H1 (cell line): ENCODE measurements at regions not wholly inside any gene's neighbourhood (a gene's known extent, or its start where the extent isn't known, plus 50 kb on each side); places are given as distances from the start of the nearest gene placed in this dataset.

Experiments used
- CTCF ChIA-PET: fragments of 300-600 bp; sonication (Branson Sonifier 250); formaldehyde crosslinking; loops from one replicate; lab custom pipeline; 2021; ENCODE audit not compliant: partially characterized antibody; lab: Charles Lee
- POLR2A ChIA-PET: fragments of 300-600 bp; sonication (Branson Sonifier 250); formaldehyde crosslinking; loops from one replicate; lab custom pipeline; 2021; ENCODE audit warnings: inconsistent platforms; ENCODE audit not compliant: partially characterized antibody; lab: Charles Lee
- DNase-seq, 2 experiments: peaks; one replicate each; pipeline versions ENCODE4 v3.0.0 to v3.0.0-alpha.2; 2010 to 2022; ENCODE audit warnings: low spot score in 2 of 2, low read depth in 1 of 2, mixed read lengths in 1 of 2
- FAIRE-seq: peaks from 2 replicates; lab custom pipeline; 2011; peaks lifted over from hg19 to GRCh38; lab: Jason Lieb, UNC
- H2AFZ ChIP-seq: 2 replicates; pipeline ENCODE4 v1.8.1; 2012; ENCODE audit warnings: low read length, inconsistent platforms
- H2AK5ac ChIP-seq: 2 replicates; pipeline ENCODE4 v1.6.1; 2013; ENCODE audit warnings: low read depth, low read length
- H2BK120ac ChIP-seq: replicated peaks from 2 replicates; pipeline ENCODE3; 2013; ENCODE audit warnings: low read depth, low read length, inconsistent platforms
- H2BK12ac ChIP-seq: 2 replicates; pipeline ENCODE4 v1.6.1; 2013; ENCODE audit warnings: low read depth, low read length
- H2BK15ac ChIP-seq: 2 replicates; pipeline ENCODE4 v1.6.1; 2013; ENCODE audit warnings: low read length
- H2BK20ac ChIP-seq: 2 replicates; pipeline ENCODE4 v1.6.1; 2013; ENCODE audit warnings: low read length
- H2BK5ac ChIP-seq: 2 replicates; pipeline ENCODE4 v1.6.1; 2013; ENCODE audit warnings: low read depth, low read length
- H3K14ac ChIP-seq: 2 replicates; pipeline ENCODE4 v1.6.1; 2013; ENCODE audit warnings: inconsistent platforms; ENCODE audit not compliant: insufficient read length
- H3K18ac ChIP-seq: 2 replicates; pipeline ENCODE4 v1.6.1; 2013; ENCODE audit warnings: low read length; ENCODE audit errors: extremely low read depth
- H3K23ac ChIP-seq: 2 replicates; pipeline ENCODE4 v1.6.1; 2013; ENCODE audit warnings: inconsistent platforms; ENCODE audit not compliant: insufficient read length
- H3K23me2 ChIP-seq: 2 replicates; pipeline ENCODE4 v1.6.1; 2013; ENCODE audit warnings: low read depth, low read length
- H3K27ac ChIP-seq: 2 replicates; pipeline ENCODE4 v1.6.1; 2011; ENCODE audit warnings: low read depth, low read length, inconsistent platforms
- H3K27me3 ChIP-seq, 4 experiments: replicated peaks in 1 of 4; 1 replicate in 1 of 4; 2 replicates in 3 of 4; pipeline versions ENCODE4 v1.6.1 to v1.8.1; 2011 to 2013; ENCODE audit warnings: low read length in 3 of 4, mild to moderate bottlenecking in 3 of 4, inconsistent platforms in 2 of 4, mixed read lengths in 2 of 4, moderate library complexity in 1 of 4; ENCODE audit not compliant: control insufficient read depth in 3 of 4, insufficient read depth in 3 of 4; ENCODE audit errors: extremely low read depth in 1 of 4
- H3K36me3 ChIP-seq, 4 experiments: 2 replicates each; pipeline versions ENCODE4 v1.6.1 to v1.8.1; 2011 to 2013; ENCODE audit warnings: mild to moderate bottlenecking in 4 of 4, low read length in 3 of 4, moderate library complexity in 2 of 4, control low read depth in 1 of 4, inconsistent platforms in 1 of 4; ENCODE audit not compliant: insufficient read depth in 4 of 4, control insufficient read depth in 2 of 4
- H3K4ac ChIP-seq: replicated peaks from 2 replicates; pipeline ENCODE3; 2013; ENCODE audit warnings: low read length, low read depth, mixed read lengths, inconsistent platforms; ENCODE audit not compliant: insufficient read length
- H3K4me1 ChIP-seq, 4 experiments: replicated peaks in 1 of 4; 1 replicate in 1 of 4; 2 replicates in 3 of 4; pipeline versions ENCODE4 v1.6.1 to v1.8.1; 2011 to 2013; ENCODE audit warnings: low read length in 3 of 4, inconsistent platforms in 2 of 4, mixed read lengths in 1 of 4; ENCODE audit not compliant: insufficient read depth in 4 of 4, control insufficient read depth in 3 of 4
- H3K4me2 ChIP-seq, 2 experiments: 2 replicates each; pipeline versions ENCODE4 v1.6.1 to v1.8.1; 2011 to 2013; ENCODE audit warnings: low read depth in 2 of 2, low read length in 2 of 2, control low read depth in 1 of 2, inconsistent platforms in 1 of 2, mild to moderate bottlenecking in 1 of 2; ENCODE audit not compliant: insufficient read depth in 1 of 2
- H3K4me3 ChIP-seq, 4 experiments: fragments of 200-600, 300-600 bp in 1 of 4; sonication (generic), shearing (Covaris generic), sonication (Bioruptor Twin) in 1 of 4; 2 replicates each; pipeline versions ENCODE4 v1.5.1 to v1.8.1; 2011 to 2016; ENCODE audit warnings: low read length in 4 of 4, low read depth in 3 of 4, control low read depth in 2 of 4, inconsistent platforms in 2 of 4, mild to moderate bottlenecking in 2 of 4, mixed read lengths in 1 of 4, moderate library complexity in 1 of 4; ENCODE audit not compliant: insufficient read depth in 2 of 4; ENCODE audit errors: extremely low read depth in 1 of 4
- H3K56ac ChIP-seq: replicated peaks from 2 replicates; pipeline ENCODE3; 2013; ENCODE audit warnings: low read depth, mild to moderate bottlenecking, mixed read lengths, low read length, inconsistent platforms; ENCODE audit not compliant: insufficient read length
- H3K79me1 ChIP-seq: 2 replicates; pipeline ENCODE4 v1.6.1; 2013; ENCODE audit warnings: low read depth, low read length, control low read depth
- H3K79me2 ChIP-seq, 2 experiments: 2 replicates each; pipeline versions ENCODE4 v1.6.1 to v1.8.1; 2012 to 2013; ENCODE audit warnings: low read length in 2 of 2, mild to moderate bottlenecking in 2 of 2, inconsistent platforms in 1 of 2; ENCODE audit not compliant: insufficient read depth in 2 of 2, control insufficient read depth in 1 of 2
- H3K9ac ChIP-seq, 4 experiments: replicated peaks in 1 of 4; 1 replicate in 1 of 4; 2 replicates in 3 of 4; pipeline versions ENCODE4 v1.6.1 to v1.8.1; 2011 to 2013; ENCODE audit warnings: low read depth in 3 of 4, low read length in 3 of 4, control low read depth in 2 of 4, mild to moderate bottlenecking in 2 of 4, moderate library complexity in 2 of 4, inconsistent platforms in 1 of 4; ENCODE audit errors: extremely low read depth in 1 of 4
- H3K9me3 ChIP-seq, 2 experiments: 2 replicates each; pipeline versions ENCODE4 v1.6.1 to v1.8.1; 2012 to 2013; ENCODE audit warnings: mild to moderate bottlenecking in 2 of 2, moderate library complexity in 2 of 2, control low read depth in 1 of 2, inconsistent platforms in 1 of 2, low read depth in 1 of 2, low read length in 1 of 2, mixed read lengths in 1 of 2; ENCODE audit not compliant: insufficient read depth in 2 of 2
- H4K20me1 ChIP-seq, 2 experiments: replicated peaks in 1 of 2; 2 replicates each; pipeline versions ENCODE3 to v1.8.1; 2011 to 2013; ENCODE audit warnings: inconsistent platforms in 2 of 2, low read length in 2 of 2, mild to moderate bottlenecking in 1 of 2; ENCODE audit not compliant: insufficient read depth in 2 of 2, control insufficient read depth in 1 of 2
- H4K5ac ChIP-seq: 2 replicates; pipeline ENCODE4 v1.6.1; 2013; ENCODE audit warnings: low read length, low read depth, mixed read lengths, inconsistent platforms; ENCODE audit not compliant: insufficient read length
- H4K8ac ChIP-seq: 2 replicates; pipeline ENCODE4 v1.8.0; 2013; ENCODE audit warnings: mild to moderate bottlenecking, moderate library complexity, low read length, inconsistent platforms; ENCODE audit not compliant: insufficient read depth; ENCODE audit errors: extremely low read depth
- H4K91ac ChIP-seq: replicated peaks from 2 replicates; pipeline ENCODE3; 2013; ENCODE audit warnings: low read length, mixed read lengths, inconsistent platforms; ENCODE audit not compliant: insufficient read length
- ASH2L ChIP-seq: fragments of 200-600, 300-600 bp; sonication (generic); IDR thresholded peaks from one replicate; pipeline ENCODE4 v1.7.1; 2017; ENCODE audit warnings: low read length
- BRCA1 ChIP-seq: IDR thresholded peaks from 2 replicates; pipeline ENCODE4 v1.6.1; 2012; ENCODE audit warnings: low read depth, low read length, improper control_type of control experiment
- CBX5 ChIP-seq: fragments of 300-800, 300-1000 bp; sonication (generic); IDR thresholded peaks from 2 replicates; pipeline ENCODE4 v1.7.1; 2016; ENCODE audit warnings: antibody characterized with exemption, low read length, low read depth
- CTBP2 ChIP-seq: IDR thresholded peaks from 2 replicates; pipeline ENCODE4 v1.7.0; 2011; ENCODE audit warnings: borderline replicate concordance, mild to moderate bottlenecking, moderate library complexity, mixed read lengths, low read length; ENCODE audit not compliant: insufficient read depth, insufficient read length
- EGR1 ChIP-seq: IDR thresholded peaks from 2 replicates; pipeline ENCODE4 v1.6.1; 2011; ENCODE audit warnings: low read depth, low read length, borderline replicate concordance
- EP300 ChIP-seq, 2 experiments: IDR thresholded peaks; 1 replicate in 1 of 2; 2 replicates in 1 of 2; pipeline ENCODE4 v1.6.1; 2011 to 2012; ENCODE audit warnings: low read depth in 2 of 2, low read length in 2 of 2, mild to moderate bottlenecking in 2 of 2, borderline replicate concordance in 1 of 2, inconsistent platforms in 1 of 2, moderate library complexity in 1 of 2
- FOSL1 ChIP-seq: IDR thresholded peaks from 2 replicates; pipeline ENCODE4 v1.6.1; 2011; ENCODE audit warnings: mild to moderate bottlenecking, low read depth, low read length, moderate library complexity; ENCODE audit not compliant: insufficient read depth
- KDM5A ChIP-seq: fragments of 200-600 bp; IDR thresholded peaks from 2 replicates; pipeline ENCODE4 v1.7.1; 2012; ENCODE audit warnings: mild to moderate bottlenecking, low read length, inconsistent platforms, mixed read lengths
- SP4 ChIP-seq: IDR thresholded peaks from 2 replicates; pipeline ENCODE4 v1.6.1; 2012; ENCODE audit warnings: low read length, inconsistent platforms
- SRF ChIP-seq: IDR thresholded peaks from 2 replicates; pipeline ENCODE4 v1.6.1; 2011; ENCODE audit warnings: mild to moderate bottlenecking, low read depth, low read length, moderate library complexity
- SUZ12 ChIP-seq: fragments of 200-600 bp; sonication (generic); IDR thresholded peaks from 2 replicates; pipeline ENCODE4 v1.6.1; 2012; ENCODE audit warnings: mild to moderate bottlenecking, inconsistent platforms, low read length, moderate library complexity, mixed read lengths
- TAF7 ChIP-seq: optimal IDR thresholded peaks from 2 replicates; pipeline ENCODE3; 2011; ENCODE audit warnings: low read depth, mild to moderate bottlenecking, inconsistent platforms, low read length, moderate library complexity, borderline replicate concordance
- TEAD4 ChIP-seq: IDR thresholded peaks from 2 replicates; pipeline ENCODE4 v1.6.1; 2012; ENCODE audit warnings: low read depth, low read length, inconsistent platforms, mixed read lengths
- WGBS, 2 experiments: shearing (Covaris generic) in 1 of 2; methylation state at CpG; one replicate each; pipeline versions ENCODE4 v1.1.6 to v1.1.7; 2013 to 2015; ENCODE audit warnings: low lambda C conversion rate in 2 of 2, mixed read lengths in 2 of 2, inconsistent platforms in 1 of 2, low coverage in 1 of 2, missing lambda C conversion rate in 1 of 2; ENCODE audit not compliant: insufficient replicate concordance in 2 of 2, insufficient coverage in 1 of 2, insufficient read length in 1 of 2; ENCODE audit errors: extremely low coverage in 1 of 2, missing lambda C conversion rate in 1 of 2; 5-methylcytosine and 5-hydroxymethylcytosine counted together
- TF ChIP-seq, protein P1 (sequence below): IDR thresholded peaks from 2 replicates; pipeline ENCODE4 v1.6.1; 2011; ENCODE audit warnings: low read length, improper control_type of control experiment

DNA sequence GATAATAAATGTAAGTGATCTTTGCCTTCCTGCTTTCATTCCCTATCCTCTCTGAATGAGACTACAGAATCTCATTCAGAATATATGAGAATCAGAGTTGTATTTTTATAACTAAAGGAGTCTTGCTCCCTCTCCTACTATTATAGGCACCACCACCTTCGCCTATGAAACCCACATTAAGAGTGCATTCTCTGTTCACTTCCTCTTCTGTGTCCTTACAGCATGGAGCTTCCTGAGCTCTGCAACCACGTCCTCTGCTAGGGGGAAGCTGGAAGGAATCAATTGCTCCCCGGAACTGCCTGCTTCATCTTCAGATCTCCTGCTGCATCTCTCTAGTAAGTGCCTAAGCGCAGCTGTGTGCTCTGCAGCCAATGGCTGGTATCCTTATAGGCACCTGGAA is 820.7 kb downstream of the GRID1 start:
- Histone ChIP-seq H3K4me3 (no peak overlapping the region), H3K4me1 (peaks cover 0 to 10% (median 2%) of the 10 kb centered on the region in 4 experiments; a peak in 2 of 7 replicates), H3K23ac (no peak overlapping the region), H3K23me2 (no peaks in the 10 kb centered on the region), H2AFZ (no peak overlapping the region), H2BK20ac (no peak overlapping the region), H2BK12ac (no peak overlapping the region), H3K14ac (no peak overlapping the region), H2BK15ac (no peak overlapping the region), H2AK5ac (no peak overlapping the region), H3K18ac (no peak overlapping the region; the same call in 1 of the 2 replicates), H4K91ac (no peak overlapping the region), H3K4ac (no peak overlapping the region), H4K20me1 (no peaks in the 10 kb centered on the region), H4K5ac (no peak overlapping the region), H2BK120ac (no peak overlapping the region), H3K4me2 (no peak overlapping the region), H2BK5ac (no peak overlapping the region), H3K27ac (no peak overlapping the region), H3K56ac (no peak overlapping the region), H4K8ac (no peak overlapping the region), H3K27me3 (no peaks in the 10 kb centered on the region), H3K9me3 (no peaks in the 10 kb centered on the region), H3K36me3 (no peaks in the 10 kb centered on the region), H3K79me1 (no peaks in the 10 kb centered on the region), H3K79me2 (no peaks in the 10 kb centered on the region), H3K9ac (no peak overlapping the region)
- POLR2A ChIA-PET = no interaction called here
- WGBS, 2 experiments = 86% methylated on average over 4 of the region's 4 CpGs; no CpG with 5 or more reads in 1 of the 2 experiments
- DNase-seq = no peak
- FAIRE-seq = no peak
- CTCF ChIA-PET = no interaction called here
- TF ChIP-seq SUZ12 (no peak), ASH2L (no peak), TAF7 (no peak), BRCA1 (no peak), EP300 (IDR thresholded peaks at IDR 0.05; ENCODE audit: borderline replicate concordance in 1 of 2, low read depth in 2 of 2, low read length in 2 of 2) (no peak), KDM5A (no peak), TEAD4 (no peak), CTBP2 (no peak), CBX5 (no peak), SP4 (no peak), FOSL1 (no peak), SRF (no peak), EGR1 (no peak)
- TF ChIP-seq, protein P1, sequence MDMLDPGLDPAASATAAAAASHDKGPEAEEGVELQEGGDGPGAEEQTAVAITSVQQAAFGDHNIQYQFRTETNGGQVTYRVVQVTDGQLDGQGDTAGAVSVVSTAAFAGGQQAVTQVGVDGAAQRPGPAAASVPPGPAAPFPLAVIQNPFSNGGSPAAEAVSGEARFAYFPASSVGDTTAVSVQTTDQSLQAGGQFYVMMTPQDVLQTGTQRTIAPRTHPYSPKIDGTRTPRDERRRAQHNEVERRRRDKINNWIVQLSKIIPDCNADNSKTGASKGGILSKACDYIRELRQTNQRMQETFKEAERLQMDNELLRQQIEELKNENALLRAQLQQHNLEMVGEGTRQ = no peak
